Neural cell (in vitro differentiated cells): ENCODE measurements at regions not wholly inside any gene's neighbourhood (a gene's known extent, or its start where the extent isn't known, plus 50 kb on each side); places are given as distances from the start of the nearest gene placed in this dataset.

Source experiments
- H2AFZ ChIP-seq: fragments of 200-600, 300-800 bp; sonication (generic), shearing (Covaris generic); 2 replicates; pipeline ENCODE4 v1.6.0; 2014; ENCODE audit warnings: low read depth, mild to moderate bottlenecking, antibody characterized with exemption, low read length, moderate library complexity
- H3F3A ChIP-seq: fragments of 200-600 bp; shearing (Covaris generic); 2 replicates; pipeline ENCODE4 v1.6.1; 2016; ENCODE audit warnings: mild to moderate bottlenecking, moderate library complexity, mixed read lengths, antibody characterized with exemption, low read length; ENCODE audit not compliant: insufficient read depth, poor library complexity, severe bottlenecking
- H3K27ac ChIP-seq: fragments of 200-600, 300-800 bp; sonication (generic), shearing (Covaris generic); 2 replicates; pipeline ENCODE4 v1.5.1; 2014; ENCODE audit warnings: mild to moderate bottlenecking, low read length, moderate library complexity
- H3K27me3 ChIP-seq: fragments of 300-800, 200-600 bp; sonication (generic), shearing (Covaris generic); 2 replicates; pipeline ENCODE4 v1.6.0; 2014; ENCODE audit warnings: mild to moderate bottlenecking, low read depth, low read length, moderate library complexity; ENCODE audit not compliant: insufficient read depth
- H3K36me3 ChIP-seq: fragments of 300-800, 200-600 bp; sonication (generic), shearing (Covaris generic); 2 replicates; pipeline ENCODE4 v1.5.1; 2014; ENCODE audit warnings: mild to moderate bottlenecking, antibody characterized with exemption, low read length, moderate library complexity; ENCODE audit not compliant: insufficient read depth
- H3K4me2 ChIP-seq: fragments of 300-800, 200-600 bp; sonication (generic), shearing (Covaris generic); 2 replicates; pipeline ENCODE4 v1.6.0; 2014; ENCODE audit warnings: mild to moderate bottlenecking, low read length
- H3K4me3 ChIP-seq: fragments of 300-800, 200-600 bp; sonication (generic), shearing (Covaris generic); 2 replicates; pipeline ENCODE4 v1.5.1; 2014; ENCODE audit warnings: mild to moderate bottlenecking, low read length, moderate library complexity
- H3K79me2 ChIP-seq: fragments of 200-600 bp; shearing (Covaris generic); replicated peaks from 2 replicates; pipeline ENCODE4 v1.6.0; 2014; ENCODE audit warnings: mild to moderate bottlenecking, low read length, moderate library complexity; ENCODE audit not compliant: insufficient read depth
- H3K9ac ChIP-seq: fragments of 300-800, 200-600 bp; sonication (generic), shearing (Covaris generic); 2 replicates; pipeline ENCODE4 v1.6.1; 2016; ENCODE audit warnings: mild to moderate bottlenecking, low read length, mixed read lengths
- H3K9me2 ChIP-seq: fragments of 200-600 bp; shearing (Covaris generic); 2 replicates; pipeline ENCODE4 v1.6.1; 2016; ENCODE audit warnings: mild to moderate bottlenecking, low read length, mixed read lengths; ENCODE audit not compliant: insufficient read depth
- H3K9me3 ChIP-seq: fragments of 200-600, 300-800 bp; sonication (generic), shearing (Covaris generic); 2 replicates; pipeline ENCODE4 v1.6.1; 2016; ENCODE audit warnings: mild to moderate bottlenecking, mixed run types, low read length, moderate library complexity, mixed read lengths
- H4K20me1 ChIP-seq: fragments of 200-600 bp; shearing (Covaris generic); 2 replicates; pipeline ENCODE4 v1.6.1; 2016; ENCODE audit warnings: mild to moderate bottlenecking, mixed run types; ENCODE audit not compliant: insufficient read depth
- CTCF ChIP-seq: fragments of 450-650 bp; IDR thresholded peaks from 2 replicates; pipeline ENCODE4 v1.5.1; 2014; ENCODE audit warnings: antibody characterized with exemption, mild to moderate bottlenecking, moderate library complexity; ENCODE audit not compliant: poor library complexity, severe bottlenecking
- EP300 ChIP-seq: fragments of 450-650 bp; conservative IDR thresholded peaks from 2 replicates; pipeline ENCODE4 v1.6.1; 2014; ENCODE audit warnings: antibody characterized with exemption, mild to moderate bottlenecking, moderate library complexity; ENCODE audit not compliant: poor library complexity, severe bottlenecking
- EZH2 ChIP-seq: fragments of 200-600, 300-800 bp; shearing (Covaris generic), sonication (generic); IDR thresholded peaks from 2 replicates; pipeline ENCODE4 v1.6.1; 2014; ENCODE audit warnings: antibody characterized with exemption, low read length, borderline replicate concordance, mild to moderate bottlenecking; ENCODE audit not compliant: insufficient read depth, poor library complexity, severe bottlenecking
- MXI1 ChIP-seq: fragments of 450-650 bp; conservative IDR thresholded peaks from 2 replicates; pipeline ENCODE4 v1.6.1; 2014; ENCODE audit warnings: antibody characterized with exemption, mild to moderate bottlenecking; ENCODE audit not compliant: poor library complexity, severe bottlenecking
- POLR2AphosphoS5 ChIP-seq: IDR thresholded peaks from 2 replicates; pipeline ENCODE4 v1.6.1; 2012
- RAD21 ChIP-seq: fragments of 450-650 bp; conservative IDR thresholded peaks from 2 replicates; pipeline ENCODE4 v1.6.1; 2014; ENCODE audit warnings: antibody characterized with exemption, mild to moderate bottlenecking, moderate library complexity
- REST ChIP-seq: IDR thresholded peaks from 2 replicates; pipeline ENCODE4 v1.6.1; 2012; ENCODE audit warnings: borderline replicate concordance
- SMC3 ChIP-seq: fragments of 450-650 bp; conservative IDR thresholded peaks from 2 replicates; pipeline ENCODE4 v1.6.1; 2014; ENCODE audit warnings: antibody characterized with exemption, mild to moderate bottlenecking, moderate library complexity; ENCODE audit not compliant: poor library complexity
- TAF1 ChIP-seq: IDR thresholded peaks from 2 replicates; pipeline ENCODE4 v1.6.1; 2012; ENCODE audit warnings: low read depth

GRCh38 chr22:49641770-49642313 lies 185.8 kb downstream of the BRD1 start:
- H3K27ac ChIP-seq = no peak overlapping the region
- no peaks in the 10 kb centered on the region for H3K9me3 ChIP-seq

More at GRCh38 chr22:49641770-49642313, 185.8 kb downstream of the BRD1 start:
- Histone ChIP-seq H3F3A (no peaks in the 10 kb centered on the region), H3K4me3 (no peak overlapping the region), H3K9me2 (no peaks in the 10 kb centered on the region), H3K4me2 (no peak overlapping the region), H3K9ac (no peak overlapping the region), H3K27me3 (no peaks in the 10 kb centered on the region), H3K79me2 (no peaks in the 10 kb centered on the region), H3K36me3 (no peaks in the 10 kb centered on the region), H2AFZ (no peak overlapping the region), H4K20me1 (no peaks in the 10 kb centered on the region)
- TF ChIP-seq REST = no peak
- TF ChIP-seq TAF1 = no peak
- no peak for TF ChIP-seq EZH2
- no peak for TF ChIP-seq MXI1
- TF ChIP-seq CTCF = no peak
- TF ChIP-seq SMC3 = no peak
- TF ChIP-seq EP300 = no peak
- no peak for TF ChIP-seq POLR2AphosphoS5
- no peak for TF ChIP-seq RAD21
